H9 (cell line): ENCODE measurements at regions not wholly inside any gene's neighbourhood (a gene's known extent, or its start where the extent isn't known, plus 50 kb on each side); places are given as distances from the start of the nearest gene placed in this dataset.

Experiments used
- DNase-seq: peaks from one replicate; pipeline ENCODE4 v3.0.0-alpha.2; 2017
- H2AFZ ChIP-seq: one replicate; pipeline ENCODE4 v1.6.1; 2013; ENCODE audit warnings: mild to moderate bottlenecking, low read length, control low read depth, moderate library complexity
- H2AK5ac ChIP-seq: 2 replicates; pipeline ENCODE4 v1.6.1; 2013; ENCODE audit warnings: low read length, control low read depth, mixed read lengths; ENCODE audit not compliant: insufficient read length
- H2BK120ac ChIP-seq: one replicate; pipeline ENCODE4 v1.6.1; 2013; ENCODE audit warnings: low read depth, mild to moderate bottlenecking, low read length, control low read depth, inconsistent platforms; ENCODE audit not compliant: poor library complexity, severe bottlenecking
- H2BK12ac ChIP-seq: 2 replicates; pipeline ENCODE4 v1.6.1; 2013; ENCODE audit warnings: low read length, control low read depth, mixed read lengths, low read depth; ENCODE audit not compliant: insufficient read length
- H2BK15ac ChIP-seq: 2 replicates; pipeline ENCODE4 v1.6.1; 2013; ENCODE audit warnings: low read depth, low read length, control low read depth
- H2BK20ac ChIP-seq: one replicate; pipeline ENCODE4 v1.6.1; 2013; ENCODE audit warnings: low read depth, mild to moderate bottlenecking, low read length, control low read depth, inconsistent platforms; ENCODE audit not compliant: poor library complexity, severe bottlenecking
- H2BK5ac ChIP-seq: 2 replicates; pipeline ENCODE4 v1.6.1; 2013; ENCODE audit warnings: low read length, control low read depth, mixed read lengths; ENCODE audit not compliant: insufficient read length
- H3K14ac ChIP-seq: 2 replicates; pipeline ENCODE4 v1.6.1; 2013; ENCODE audit warnings: low read length, control low read depth; ENCODE audit not compliant: insufficient read depth
- H3K18ac ChIP-seq: 2 replicates; pipeline ENCODE4 v1.6.1; 2013; ENCODE audit warnings: low read depth, mild to moderate bottlenecking, mixed read lengths, low read length, control low read depth; ENCODE audit not compliant: insufficient read length
- H3K23ac ChIP-seq: 2 replicates; pipeline ENCODE4 v1.6.1; 2013; ENCODE audit warnings: low read length, control low read depth, mixed read lengths, low read depth; ENCODE audit not compliant: insufficient read length
- H3K23me2 ChIP-seq: 2 replicates; pipeline ENCODE4 v1.6.1; 2013; ENCODE audit warnings: low read depth, mild to moderate bottlenecking, mixed read lengths, low read length, control low read depth; ENCODE audit not compliant: insufficient read length, poor library complexity, severe bottlenecking
- H3K27ac ChIP-seq: 2 replicates; pipeline ENCODE4 v1.5.1; 2013; ENCODE audit warnings: low read length, control low read depth, mixed read lengths, low read depth; ENCODE audit not compliant: insufficient read length
- H3K27me3 ChIP-seq: 2 replicates; pipeline ENCODE4 v1.6.1; 2013; ENCODE audit warnings: low read length, control low read depth, inconsistent platforms; ENCODE audit not compliant: insufficient read depth
- H3K4ac ChIP-seq: 2 replicates; pipeline ENCODE4 v1.6.1; 2013; ENCODE audit warnings: low read depth, mild to moderate bottlenecking, control low read depth, inconsistent platforms, low read length, moderate library complexity
- H3K4me1 ChIP-seq: 2 replicates; pipeline ENCODE4 v1.6.1; 2013; ENCODE audit warnings: low read length, control low read depth, inconsistent platforms; ENCODE audit not compliant: insufficient read depth
- H3K4me2 ChIP-seq: 2 replicates; pipeline ENCODE4 v1.6.1; 2013; ENCODE audit warnings: low read length, control low read depth, mixed read lengths; ENCODE audit not compliant: insufficient read length, insufficient read depth
- H3K56ac ChIP-seq: 2 replicates; pipeline ENCODE4 v1.6.1; 2013; ENCODE audit warnings: low read depth, mild to moderate bottlenecking, mixed read lengths, low read length, control low read depth; ENCODE audit not compliant: insufficient read length
- H3K79me1 ChIP-seq: 2 replicates; pipeline ENCODE4 v1.6.1; 2013; ENCODE audit warnings: low read depth, mild to moderate bottlenecking, moderate library complexity, low read length, control low read depth, inconsistent platforms; ENCODE audit not compliant: insufficient read depth, poor library complexity, severe bottlenecking
- H3K79me2 ChIP-seq: 2 replicates; pipeline ENCODE4 v1.6.1; 2013; ENCODE audit warnings: low read length, control low read depth, inconsistent platforms; ENCODE audit not compliant: insufficient read depth
- H3K9ac ChIP-seq: 2 replicates; pipeline ENCODE4 v1.6.1; 2013; ENCODE audit warnings: low read length, control low read depth, mixed read lengths; ENCODE audit not compliant: insufficient read length; ENCODE audit errors: extremely low read depth
- H3K9me3 ChIP-seq: one replicate; pipeline ENCODE4 v1.6.1; 2013; ENCODE audit warnings: low read depth, low read length, inconsistent platforms; ENCODE audit not compliant: control insufficient read depth
- H3T11ph ChIP-seq: one replicate; pipeline ENCODE4 v1.6.1; 2013; ENCODE audit warnings: mild to moderate bottlenecking, low read length, control low read depth, inconsistent platforms
- H4K20me1 ChIP-seq: one replicate; pipeline ENCODE4 v1.6.1; 2013; ENCODE audit not compliant: control insufficient read depth, insufficient read length, insufficient read depth
- H4K5ac ChIP-seq: 2 replicates; pipeline ENCODE4 v1.6.1; 2013; ENCODE audit warnings: low read depth, mild to moderate bottlenecking, mixed read lengths, low read length, control low read depth; ENCODE audit not compliant: insufficient read length
- H4K8ac ChIP-seq: replicated peaks from 2 replicates; pipeline ENCODE4 v1.6.1; 2013; ENCODE audit warnings: low read length, control low read depth, mixed read lengths, low read depth; ENCODE audit not compliant: insufficient read length
- H4K91ac ChIP-seq: 2 replicates; pipeline ENCODE4 v1.6.1; 2013; ENCODE audit warnings: low read depth, mild to moderate bottlenecking, moderate library complexity, mixed read lengths, low read length, control low read depth; ENCODE audit not compliant: insufficient read length
- H3K27ac Mint-ChIP-seq, 3 experiments: 2 replicates in 2 of 3; 3 replicates in 1 of 3; pipeline ENCODE4 v1.8.0; 2020 to 2021; ENCODE audit warnings: mixed read lengths in 3 of 3, mild to moderate bottlenecking in 1 of 3, moderate library complexity in 1 of 3
- H3K27me3 Mint-ChIP-seq: 2 replicates; pipeline ENCODE4 v1.8.0; 2021; ENCODE audit warnings: low read depth, mild to moderate bottlenecking, moderate library complexity, mixed read lengths
- H3K36me3 Mint-ChIP-seq, 3 experiments: 2 replicates in 2 of 3; 3 replicates in 1 of 3; pipeline ENCODE4 v1.8.0; 2020 to 2021; ENCODE audit warnings: low read depth in 3 of 3, mixed read lengths in 3 of 3; ENCODE audit not compliant: insufficient read depth in 1 of 3
- H3K4me1 Mint-ChIP-seq, 2 experiments: 2 replicates each; pipeline ENCODE4 v1.8.0; 2020; ENCODE audit warnings: mixed read lengths in 2 of 2
- H3K4me3 Mint-ChIP-seq, 2 experiments: 2 replicates in 1 of 2; 3 replicates in 1 of 2; pipeline ENCODE4 v1.8.0; 2020 to 2021; ENCODE audit warnings: mild to moderate bottlenecking in 2 of 2, mixed read lengths in 2 of 2, moderate library complexity in 1 of 2
- H3K9me3 Mint-ChIP-seq, 2 experiments: 2 replicates in 1 of 2; 3 replicates in 1 of 2; pipeline ENCODE4 v1.8.0; 2020; ENCODE audit warnings: mild to moderate bottlenecking in 2 of 2, mixed read lengths in 2 of 2, moderate library complexity in 1 of 2
- TF ChIP-seq, protein P1 (sequence below): fragments of 200-600 bp; sonication (generic); conservative IDR thresholded peaks from 3 replicates; pipeline ENCODE4 v1.8.0; 2021; ENCODE audit warnings: antibody characterized with exemption, mild to moderate bottlenecking

- H3K27me3 Mint-ChIP-seq: no peaks in the 10 kb centered on the region
- Histone ChIP-seq H3K4me2 (no peak overlapping the region), H3K4ac (no peak overlapping the region), H2BK20ac (no peak overlapping the region), H2BK12ac (no peak overlapping the region), H4K5ac (no peak overlapping the region), H3K27me3 (no peaks in the 10 kb centered on the region), H3K79me1 (no peaks in the 10 kb centered on the region), H3K9me3 (peaks cover 14% of the 10 kb centered on the region), H2BK15ac (no peak overlapping the region), H3K14ac (no peak overlapping the region), H3K79me2 (no peaks in the 10 kb centered on the region), H3K23me2 (no peaks in the 10 kb centered on the region), H3K18ac (no peak overlapping the region), H2BK5ac (no peak overlapping the region), H2BK120ac (no peak overlapping the region), H2AK5ac (no peak overlapping the region), H4K8ac (no peak overlapping the region), H4K91ac (no peak overlapping the region), H2AFZ (no peak overlapping the region), H3K23ac (no peak overlapping the region), H3K27ac (no peak overlapping the region), H3K9ac (no peak overlapping the region), H4K20me1 (no peaks in the 10 kb centered on the region), H3K4me1 (no peaks in the 10 kb centered on the region), H3T11ph (no peak overlapping the region), H3K56ac (no peak overlapping the region)
- H3K4me1 Mint-ChIP-seq: peaks cover 3 to 7% of the 10 kb centered on the region in 2 experiments; a peak in 2 of 4 replicates
- no peak overlapping the region for H3K27ac Mint-ChIP-seq
- TF ChIP-seq, protein P1, sequence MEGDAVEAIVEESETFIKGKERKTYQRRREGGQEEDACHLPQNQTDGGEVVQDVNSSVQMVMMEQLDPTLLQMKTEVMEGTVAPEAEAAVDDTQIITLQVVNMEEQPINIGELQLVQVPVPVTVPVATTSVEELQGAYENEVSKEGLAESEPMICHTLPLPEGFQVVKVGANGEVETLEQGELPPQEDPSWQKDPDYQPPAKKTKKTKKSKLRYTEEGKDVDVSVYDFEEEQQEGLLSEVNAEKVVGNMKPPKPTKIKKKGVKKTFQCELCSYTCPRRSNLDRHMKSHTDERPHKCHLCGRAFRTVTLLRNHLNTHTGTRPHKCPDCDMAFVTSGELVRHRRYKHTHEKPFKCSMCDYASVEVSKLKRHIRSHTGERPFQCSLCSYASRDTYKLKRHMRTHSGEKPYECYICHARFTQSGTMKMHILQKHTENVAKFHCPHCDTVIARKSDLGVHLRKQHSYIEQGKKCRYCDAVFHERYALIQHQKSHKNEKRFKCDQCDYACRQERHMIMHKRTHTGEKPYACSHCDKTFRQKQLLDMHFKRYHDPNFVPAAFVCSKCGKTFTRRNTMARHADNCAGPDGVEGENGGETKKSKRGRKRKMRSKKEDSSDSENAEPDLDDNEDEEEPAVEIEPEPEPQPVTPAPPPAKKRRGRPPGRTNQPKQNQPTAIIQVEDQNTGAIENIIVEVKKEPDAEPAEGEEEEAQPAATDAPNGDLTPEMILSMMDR: no peak
- no peak overlapping the region for H3K4me3 Mint-ChIP-seq
- peaks cover 18 to 32% (median 24%) of the 10 kb centered on the region in 3 experiments for H3K36me3 Mint-ChIP-seq
- peaks cover 32% of the 10 kb centered on the region in 2 experiments for H3K9me3 Mint-ChIP-seq
- DNase-seq: no peak
Observed at GRCh38 chr10:55002420-55002819, 201.4 kb upstream of the PCDH15 start.
